Common myeloid progenitor, CD34-positive (primary cell): ENCODE measurements at regions not wholly inside any gene's neighbourhood (a gene's known extent, or its start where the extent isn't known, plus 50 kb on each side); places are given as distances from the start of the nearest gene placed in this dataset.

Experiments used
- CTCF ChIA-PET: fragments of 350-600 bp; sonication (Branson Sonifier 250); formaldehyde crosslinking; loops from one replicate; lab custom pipeline; 2021; ENCODE audit warnings: antibody characterized with exemption; lab: Charles Lee
- POLR2A ChIA-PET: fragments of 350-600 bp; sonication (Branson Sonifier 250); formaldehyde crosslinking; loops from one replicate; lab custom pipeline; 2021; ENCODE audit warnings: antibody characterized with exemption; lab: Charles Lee
- DNase-seq, 3 donors: peaks; one replicate each; pipeline versions ENCODE4 v3.0.0 to v3.0.0-alpha.2; 2013
- H3K27ac ChIP-seq, 2 experiments: 1 replicate in 1 of 2; 2 replicates in 1 of 2; pipeline ENCODE4 v1.7.0; 2013; ENCODE audit warnings: inconsistent platforms in 2 of 2, low read length in 2 of 2, mild to moderate bottlenecking in 2 of 2, low read depth in 1 of 2, moderate library complexity in 1 of 2; ENCODE audit not compliant: severe bottlenecking in 2 of 2, insufficient read depth in 1 of 2, poor library complexity in 1 of 2
- H3K27me3 ChIP-seq, 5 experiments: replicated peaks in 2 of 5; 1 replicate in 3 of 5; 2 replicates in 2 of 5; pipeline versions ENCODE4 v1.6.1 to v1.7.0; 2013; ENCODE audit warnings: low read length in 4 of 5, mild to moderate bottlenecking in 2 of 5, moderate library complexity in 2 of 5, inconsistent platforms in 1 of 5; ENCODE audit not compliant: insufficient read depth in 5 of 5, control insufficient read depth in 4 of 5
- H3K36me3 ChIP-seq, 4 experiments: 1 replicate in 2 of 4; 2 replicates in 2 of 4; pipeline versions ENCODE4 v1.6.1 to v1.7.0; 2013; ENCODE audit warnings: low read length in 3 of 4, control low read depth in 1 of 4, mild to moderate bottlenecking in 1 of 4; ENCODE audit not compliant: control insufficient read depth in 4 of 4, insufficient read depth in 4 of 4
- H3K4me1 ChIP-seq, 4 experiments: 1 replicate in 3 of 4; 2 replicates in 1 of 4; pipeline versions ENCODE4 v1.6.1 to v1.7.1; 2013; ENCODE audit warnings: low read length in 3 of 4, mild to moderate bottlenecking in 3 of 4, control low read depth in 1 of 4, inconsistent platforms in 1 of 4, moderate library complexity in 1 of 4; ENCODE audit not compliant: control insufficient read depth in 4 of 4, insufficient read depth in 4 of 4; ENCODE audit errors: control extremely low read depth in 1 of 4
- H3K4me3 ChIP-seq, 7 experiments: 1 replicate in 4 of 7; 2 replicates in 3 of 7; pipeline versions ENCODE4 v1.5.1 to v1.7.0; 2013; ENCODE audit warnings: mild to moderate bottlenecking in 7 of 7, low read length in 6 of 7, moderate library complexity in 6 of 7, inconsistent platforms in 2 of 7, low read depth in 2 of 7, control low read depth in 1 of 7; ENCODE audit not compliant: insufficient read depth in 4 of 7, control insufficient read depth in 1 of 7; ENCODE audit errors: extremely low read depth in 1 of 7
- H3K9me3 ChIP-seq, 5 experiments: 1 replicate in 4 of 5; 2 replicates in 1 of 5; pipeline versions ENCODE4 v1.6.1 to v1.7.1; 2013; ENCODE audit warnings: low read length in 4 of 5, mild to moderate bottlenecking in 2 of 5, inconsistent platforms in 1 of 5, low read depth in 1 of 5, moderate library complexity in 1 of 5; ENCODE audit not compliant: control insufficient read depth in 4 of 5, insufficient read depth in 2 of 5; ENCODE audit errors: control extremely low read depth in 1 of 5
- WGBS: methylation state at CpG from one replicate; pipeline ENCODE4 v1.1.5; 2013; ENCODE audit not compliant: insufficient coverage; 5-methylcytosine and 5-hydroxymethylcytosine counted together

DNA sequence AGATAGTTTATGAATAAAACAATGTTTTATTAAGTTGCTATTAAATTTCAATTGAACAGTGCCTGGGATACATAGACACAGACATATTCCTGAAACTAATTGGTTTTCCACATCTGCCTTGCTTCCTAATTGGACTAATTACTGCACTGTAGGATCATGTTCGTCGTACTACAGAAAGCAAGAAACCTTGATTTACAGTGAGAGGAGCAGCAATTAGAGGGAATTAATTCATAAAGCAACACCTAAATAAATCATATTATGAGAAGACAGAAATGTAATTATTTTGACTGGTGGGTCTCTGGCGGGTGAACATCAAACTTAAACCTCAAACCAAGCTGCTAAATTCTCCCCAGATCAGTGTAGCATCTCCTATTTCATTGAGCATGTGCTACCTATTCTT lies 124.6 kb upstream of the CAMK1G start:
- peaks cover 0 to 23% (median 2%) of the 10 kb centered on the region in 5 experiments for H3K9me3 ChIP-seq
- no peaks in the 10 kb centered on the region for H3K27me3 ChIP-seq
- ChIA-PET CTCF (interaction anchor here (1.2 kb wide), 1 partner anchor 12 kb away, joined by 3 read pairs; no protein-coding TSS in a partner anchor), POLR2A (no interaction called here)
- 83% methylated on average over 1 of the region's 3 CpGs for WGBS
- DNase-seq: no peak
- H3K36me3 ChIP-seq: no peaks in the 10 kb centered on the region
- no peaks in the 10 kb centered on the region for H3K4me1 ChIP-seq
- no peak overlapping the region for H3K4me3 ChIP-seq
- no peak overlapping the region for H3K27ac ChIP-seq

DNA sequence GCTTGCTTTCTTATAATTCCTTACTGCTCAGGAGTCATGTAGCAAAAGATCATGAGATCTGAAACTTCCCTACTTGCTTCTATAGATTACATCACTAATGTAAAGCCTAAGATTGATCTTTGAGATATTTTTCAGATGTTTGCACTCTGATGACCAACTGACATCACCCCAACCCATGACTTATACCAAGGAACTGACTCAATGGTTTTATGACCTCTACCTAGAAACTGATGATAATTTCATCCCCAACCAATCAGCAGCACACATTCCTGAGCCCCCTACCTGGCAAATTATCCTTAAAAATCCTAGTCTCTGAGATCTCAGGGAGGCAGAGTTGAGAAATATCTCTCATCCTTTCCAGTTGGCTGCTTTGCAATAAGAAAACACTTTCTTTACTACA lies 122.3 kb upstream of the CAMK1G start:
- Histone ChIP-seq H3K36me3 (no peaks in the 10 kb centered on the region), H3K27ac (no peak overlapping the region), H3K9me3 (peaks cover 0 to 23% (median 2%) of the 10 kb centered on the region in 5 experiments), H3K27me3 (no peaks in the 10 kb centered on the region), H3K4me3 (no peak overlapping the region), H3K4me1 (no peaks in the 10 kb centered on the region)
- no peak for DNase-seq
- ChIA-PET POLR2A (no interaction called here), CTCF (interaction anchor here (0.6 kb wide), 1 partner anchor 98 kb away, joined by 3 read pairs; no protein-coding TSS in a partner anchor)

DNA sequence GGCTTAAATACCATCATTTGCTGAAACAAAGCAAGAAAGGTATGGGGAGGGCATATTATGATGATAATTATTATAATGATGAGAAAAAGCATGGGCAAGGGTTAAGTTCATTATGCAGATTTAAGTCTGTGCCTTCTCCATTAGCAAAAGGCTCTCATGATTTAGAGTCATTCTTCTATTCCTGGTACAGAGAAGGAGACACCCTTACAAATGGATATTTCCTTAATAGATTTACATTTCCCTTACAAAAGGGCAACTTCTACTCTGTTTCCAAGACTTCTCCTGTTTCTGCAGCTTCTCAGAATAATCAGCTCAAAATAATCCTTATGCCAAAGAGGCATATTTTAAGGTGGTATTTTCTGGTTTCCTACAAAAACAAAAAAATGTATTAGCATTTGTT lies 121.1 kb upstream of the CAMK1G start:
- no peak for DNase-seq
- CTCF ChIA-PET: no interaction called here
- H3K27me3 ChIP-seq: no peaks in the 10 kb centered on the region
- no peak overlapping the region for H3K27ac ChIP-seq
- no peak overlapping the region for H3K4me3 ChIP-seq
- H3K4me1 ChIP-seq: no peaks in the 10 kb centered on the region
- H3K36me3 ChIP-seq: no peaks in the 10 kb centered on the region
- peaks cover 0 to 23% (median 2%) of the 10 kb centered on the region in 5 experiments for H3K9me3 ChIP-seq
- POLR2A ChIA-PET: no interaction called here

GRCh38 chr1:209463441-209463840 lies 120.1 kb upstream of the CAMK1G start:
- Histone ChIP-seq H3K27ac (no peak overlapping the region), H3K36me3 (no peaks in the 10 kb centered on the region), H3K4me3 (no peak overlapping the region), H3K4me1 (no peaks in the 10 kb centered on the region), H3K27me3 (no peaks in the 10 kb centered on the region), H3K9me3 (peaks cover 0 to 23% (median 2%) of the 10 kb centered on the region in 5 experiments)
- ChIA-PET CTCF (interaction anchor here (1.1 to 1.2 kb wide), 2 partner anchors 18 to 43 kb away, joined by 3 read pairs; no protein-coding TSS in a partner anchor), POLR2A (no interaction called here)
- WGBS: 100% methylated on average over 1 of the region's 1 CpG
- DNase-seq: no peak

- ChIA-PET CTCF (no interaction called here), POLR2A (no interaction called here)
- Histone ChIP-seq H3K4me3 (no peak overlapping the region), H3K36me3 (no peaks in the 10 kb centered on the region), H3K27me3 (peaks cover 0 to 3% (median 0%) of the 10 kb centered on the region in 5 experiments), H3K27ac (no peak overlapping the region), H3K9me3 (peaks cover 0 to 19% (median 3%) of the 10 kb centered on the region in 5 experiments), H3K4me1 (no peaks in the 10 kb centered on the region)
- no peak for DNase-seq
These were observed 110.5 kb upstream of the CAMK1G start for GRCh38 chr1:209473025-209473424.

DNA sequence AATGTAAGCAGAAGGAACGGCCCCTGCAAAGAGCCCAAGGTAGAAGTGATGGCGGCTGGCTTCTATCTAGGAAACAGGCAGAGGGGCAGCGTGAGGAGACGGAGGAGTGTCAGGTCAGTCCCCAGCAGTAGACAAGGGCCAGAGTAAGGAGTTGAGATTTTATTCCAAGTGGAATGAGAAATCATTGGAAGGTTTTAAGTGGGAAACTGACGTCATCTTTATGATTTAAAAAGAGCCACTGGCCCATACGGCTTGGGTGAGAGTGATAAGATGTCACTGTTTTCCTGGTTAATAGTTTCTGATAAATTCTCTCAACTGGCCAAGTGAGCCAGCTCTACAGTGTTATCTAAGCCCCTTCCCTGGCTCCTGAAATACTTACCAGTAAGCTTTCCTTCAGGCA lies 103.2 kb upstream of the CAMK1G start:
- POLR2A ChIA-PET: no interaction called here
- Histone ChIP-seq H3K4me1 (no peaks in the 10 kb centered on the region), H3K9me3 (no peaks in the 10 kb centered on the region), H3K27me3 (peaks cover 0 to 3% (median 0%) of the 10 kb centered on the region in 5 experiments), H3K27ac (no peak overlapping the region), H3K36me3 (no peaks in the 10 kb centered on the region), H3K4me3 (no peak overlapping the region)
- no peak for DNase-seq
- 98% methylated on average over 6 of the region's 6 CpGs for WGBS
- CTCF ChIA-PET: no interaction called here

DNA sequence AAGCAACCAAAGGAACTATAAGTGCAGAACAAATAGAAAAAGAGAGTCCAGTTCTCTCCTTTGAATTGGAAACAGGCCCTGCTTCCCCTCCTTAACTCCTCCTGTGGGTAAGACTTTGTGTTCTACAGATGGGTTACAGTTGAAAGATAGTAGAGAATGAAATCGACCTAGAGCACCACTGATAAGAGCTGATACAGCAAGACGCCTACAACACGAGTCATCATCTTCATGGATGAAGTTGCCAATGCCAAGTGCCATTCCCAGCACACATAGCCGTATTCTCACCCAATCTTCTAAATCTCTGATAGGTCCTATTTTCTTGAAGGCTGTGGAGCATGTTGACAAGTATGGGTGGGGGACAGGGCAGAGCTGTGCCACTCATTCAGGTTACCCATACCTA lies 99.8 kb upstream of the CAMK1G start:
- H3K27me3 ChIP-seq: no peaks in the 10 kb centered on the region
- no peaks in the 10 kb centered on the region for H3K36me3 ChIP-seq
- POLR2A ChIA-PET: no interaction called here
- CTCF ChIA-PET: interaction anchor here (1.0 kb wide), 1 partner anchor 14 kb away, joined by 4 read pairs; no protein-coding TSS in a partner anchor
- H3K4me1 ChIP-seq: no peaks in the 10 kb centered on the region
- no peak for DNase-seq
- no peaks in the 10 kb centered on the region for H3K9me3 ChIP-seq
- no CpG with 5 or more reads among the region's 4 CpGs for WGBS
- H3K4me3 ChIP-seq: no peak overlapping the region
- no peak overlapping the region for H3K27ac ChIP-seq
